Left ventricle myocardium inferior (tissue), 1 donor: ENCODE measurements at regions not wholly inside any gene's neighbourhood (a gene's known extent, or its start where the extent isn't known, plus 50 kb on each side); places are given as distances from the start of the nearest gene placed in this dataset.

Experiments
- DNase-seq: peaks from one replicate; pipeline ENCODE4 v3.0.0-alpha.2; 2020
- H3K27ac ChIP-seq: fragments of 200-600 bp; replicated peaks from 2 replicates; pipeline ENCODE4 v1.8.0; 2021
- H3K27me3 ChIP-seq: fragments of 200-600 bp; 2 replicates; pipeline ENCODE4 v1.8.0; 2021; ENCODE audit warnings: low read depth
- H3K36me3 ChIP-seq: fragments of 200-600 bp; 2 replicates; pipeline ENCODE4 v1.8.0; 2021
- H3K4me1 ChIP-seq: fragments of 200-600 bp; 2 replicates; pipeline ENCODE4 v1.8.0; 2021
- H3K4me3 ChIP-seq: fragments of 200-600 bp; 2 replicates; pipeline ENCODE4 v1.8.0; 2021; ENCODE audit warnings: mild to moderate bottlenecking, moderate library complexity
- H3K9me3 ChIP-seq: fragments of 200-600 bp; replicated peaks from 2 replicates; pipeline ENCODE4 v1.8.0; 2021
- CTCF ChIP-seq: fragments of 200-600 bp; IDR thresholded peaks from 2 replicates; pipeline ENCODE4 v1.8.0; 2021; ENCODE audit warnings: antibody characterized with exemption, mild to moderate bottlenecking, borderline replicate concordance
- intact Hi-C: fragments of 100-400 bp; cut with micrococcal nuclease; formaldehyde crosslinking; loops from one replicate; pipeline ENCODE4 v1.11.0; 2022
- donor health status: DM: no; HTN: yes; CAD: no; lungs with severe emphysema.

GRCh38 chr12:58586762-58587161 lies 333.5 kb downstream of the LRIG3 start:
- intact Hi-C loops = no loop called here
- H3K27ac ChIP-seq = no peak overlapping the region
- no peak overlapping the region for H3K4me3 ChIP-seq
- H3K9me3 ChIP-seq = no peaks in the 10 kb centered on the region
- DNase-seq = no peak
- no peaks in the 10 kb centered on the region for H3K36me3 ChIP-seq
- TF ChIP-seq CTCF = no peak
- H3K27me3 ChIP-seq = no peaks in the 10 kb centered on the region
- no peaks in the 10 kb centered on the region for H3K4me1 ChIP-seq

GRCh38 chr12:58588770-58589169 lies 331.5 kb downstream of the LRIG3 start:
- no peaks in the 10 kb centered on the region for H3K27me3 ChIP-seq
- intact Hi-C loops = no loop called here
- DNase-seq = no peak
- no peaks in the 10 kb centered on the region for H3K36me3 ChIP-seq
- H3K4me1 ChIP-seq = no peaks in the 10 kb centered on the region
- no peaks in the 10 kb centered on the region for H3K9me3 ChIP-seq
- no peak overlapping the region for H3K4me3 ChIP-seq
- H3K27ac ChIP-seq = no peak overlapping the region
- TF ChIP-seq CTCF = no peak

DNA sequence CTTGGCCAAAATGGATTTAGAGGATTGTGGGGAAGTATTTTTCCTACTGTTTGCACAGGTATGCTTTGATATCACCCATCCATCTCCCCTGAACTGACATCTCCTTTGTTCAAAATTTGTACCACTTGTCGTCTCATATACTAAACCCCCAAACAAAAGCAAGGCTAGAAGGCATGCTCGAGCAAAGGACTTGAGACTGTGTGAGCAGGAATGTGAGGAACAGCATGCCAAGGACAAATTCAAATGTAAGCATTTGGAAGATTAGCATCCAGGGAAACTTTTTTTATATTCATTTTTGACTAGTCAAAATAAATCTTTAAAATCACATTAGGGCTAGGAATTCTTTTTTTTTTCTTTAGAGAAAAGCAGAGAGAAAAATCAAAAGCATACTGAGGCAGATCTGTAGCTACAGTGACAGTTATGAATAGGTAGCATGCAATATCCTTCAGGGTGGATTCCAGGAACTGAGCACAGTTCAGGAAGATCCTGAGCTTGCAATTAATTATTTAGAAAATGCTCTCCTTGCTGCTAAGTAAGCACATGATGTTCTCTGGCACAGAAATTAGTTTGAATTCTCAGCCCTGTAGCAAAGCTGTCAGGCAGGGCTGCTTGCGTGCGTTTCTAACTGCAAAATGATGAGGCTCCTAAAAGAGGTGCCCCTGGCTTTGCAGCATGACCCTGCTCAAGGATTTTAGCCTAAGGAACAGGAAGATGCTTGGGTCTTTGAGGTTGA lies 327.7 kb downstream of the LRIG3 start:
- DNase-seq = no peak
- Histone ChIP-seq H3K36me3 (no peaks in the 10 kb centered on the region), H3K9me3 (no peaks in the 10 kb centered on the region), H3K27me3 (no peaks in the 10 kb centered on the region), H3K4me3 (no peak overlapping the region), H3K4me1 (no peaks in the 10 kb centered on the region), H3K27ac (no peak overlapping the region)
- TF ChIP-seq CTCF = no peak
- intact Hi-C loops = no loop called here

- DNase-seq = no peak
- Histone ChIP-seq H3K4me1 (no peaks in the 10 kb centered on the region), H3K9me3 (no peaks in the 10 kb centered on the region), H3K36me3 (no peaks in the 10 kb centered on the region), H3K27ac (no peak overlapping the region), H3K27me3 (no peaks in the 10 kb centered on the region), H3K4me3 (no peak overlapping the region)
- no peak for TF ChIP-seq CTCF
- intact Hi-C loops = no loop called here
Measured at GRCh38 chr12:58593557-58594304, 326.6 kb downstream of the LRIG3 start.

- TF ChIP-seq CTCF = no peak
- no peak overlapping the region for H3K27ac ChIP-seq
- no peaks in the 10 kb centered on the region for H3K9me3 ChIP-seq
- no peak for DNase-seq
- H3K4me1 ChIP-seq = no peaks in the 10 kb centered on the region
- intact Hi-C loops = no loop called here
- H3K36me3 ChIP-seq = no peaks in the 10 kb centered on the region
- H3K27me3 ChIP-seq = no peaks in the 10 kb centered on the region
- H3K4me3 ChIP-seq = no peak overlapping the region
Measured at GRCh38 chr12:58596381-58596780, 323.9 kb downstream of the LRIG3 start.
